ENCODE measurements at regions not wholly inside any gene's neighbourhood (a gene's known extent, or its start where the extent isn't known, plus 50 kb on each side); places are given as distances from the start of the nearest gene placed in this dataset.

- no peak for TF ChIP-seq CTCF (IDR thresholded peaks at IDR 0.05; ENCODE audit: insufficient read depth, low read length, missing control alignments)
- no peak overlapping the region for H3K4me3 ChIP-seq (ENCODE audit: low read depth, low read length)
- DNase-seq (ENCODE audit: low read depth, low spot score) = no peak
- ChIA-PET POLR2A (no interaction called here), CTCF (no interaction called here)
Observed at GRCh38 chr3:106089806-106090205, 221.0 kb upstream of the CBLB start.

- TF ChIP-seq CTCF (IDR thresholded peaks at IDR 0.05; ENCODE audit: insufficient read depth, low read length, missing control alignments) = no peak
- H3K4me3 ChIP-seq (ENCODE audit: low read depth, low read length) = no peak overlapping the region
- ChIA-PET CTCF (no interaction called here), POLR2A (no interaction called here)
- DNase-seq (ENCODE audit: low read depth, low spot score) = no peak
Observed at GRCh38 chr3:106092792-106093191, 224.0 kb upstream of the CBLB start.

DNA sequence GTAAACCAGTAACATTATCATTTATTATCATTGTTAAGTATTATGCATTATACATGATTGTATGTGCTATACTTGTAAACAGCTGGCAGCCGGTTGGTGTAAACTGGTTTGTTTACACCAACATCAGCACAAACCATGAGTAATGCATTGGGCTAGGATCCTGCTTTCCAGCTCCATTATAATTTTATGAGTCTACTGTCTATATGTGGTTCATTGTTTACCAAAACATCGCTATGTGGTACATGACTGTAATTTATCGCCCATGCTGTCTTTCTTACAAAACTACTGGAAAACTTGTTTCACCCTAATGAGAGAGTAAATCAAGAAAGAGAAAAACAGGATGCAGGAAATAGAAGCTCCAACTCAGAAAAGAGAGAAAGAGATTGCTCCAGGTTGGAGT is 224.8 kb upstream of the CBLB start:
- no peak for DNase-seq (ENCODE audit: low read depth, low spot score)

DNA sequence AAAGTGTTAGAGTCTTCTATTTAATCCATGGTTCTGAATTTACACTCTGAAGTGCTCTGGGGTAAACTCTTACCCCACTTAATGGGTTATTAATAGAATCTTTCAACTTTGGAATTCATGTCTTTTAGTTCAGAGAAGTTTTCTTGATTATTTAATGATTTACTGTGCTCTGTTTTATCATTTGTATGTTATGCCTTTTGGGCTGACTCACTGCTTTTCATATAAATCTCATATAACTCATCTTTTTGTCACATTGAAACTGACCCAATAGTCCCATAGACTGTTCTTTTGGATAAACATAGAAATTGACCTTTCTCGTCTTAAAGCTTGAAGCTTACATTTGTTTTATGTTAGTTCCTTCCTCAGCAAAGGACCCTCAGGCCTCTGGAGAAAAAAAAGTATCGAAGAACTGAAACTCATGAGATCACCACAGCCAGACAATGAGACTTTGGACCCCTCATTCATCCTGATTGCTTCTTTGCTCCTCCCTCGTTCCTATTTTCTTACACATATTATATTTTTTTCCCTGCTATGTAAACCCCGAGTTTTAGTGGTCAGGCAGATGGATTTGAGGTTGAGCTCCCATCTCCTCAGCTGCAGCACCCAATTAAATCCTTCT is 229.1 kb upstream of the CBLB start:
- CTCF ChIA-PET = interaction anchor here (1.5 kb wide), 1 partner anchor 9 kb away, joined by 5 read pairs; no protein-coding TSS in a partner anchor
- TF ChIP-seq CTCF (IDR thresholded peaks at IDR 0.05; ENCODE audit: insufficient read depth, low read length, missing control alignments) = no peak
- POLR2A ChIA-PET = no interaction called here
- no peak for DNase-seq (ENCODE audit: low read depth, low spot score)
- H3K4me3 ChIP-seq (ENCODE audit: low read depth, low read length) = no peak overlapping the region

More for the DNA sequence above, 224.8 kb upstream of the CBLB start:
- TF ChIP-seq CTCF (IDR thresholded peaks at IDR 0.05; ENCODE audit: insufficient read depth, low read length, missing control alignments) = no peak
- CTCF ChIA-PET = interaction anchor here (1.2 kb wide), 1 partner anchor 35 kb away, joined by 3 read pairs; no protein-coding TSS in a partner anchor
- POLR2A ChIA-PET = no interaction called here
- no peak overlapping the region for H3K4me3 ChIP-seq (ENCODE audit: low read depth, low read length)

GRCh38 chr3:106103383-106103782 is 234.6 kb upstream of the CBLB start:
- no peak overlapping the region for H3K4me3 ChIP-seq (ENCODE audit: low read depth, low read length)
- ChIA-PET CTCF (no interaction called here), POLR2A (no interaction called here)
- no peak for DNase-seq (ENCODE audit: low read depth, low spot score)
- TF ChIP-seq CTCF (IDR thresholded peaks at IDR 0.05; ENCODE audit: insufficient read depth, low read length, missing control alignments) = no peak

DNA sequence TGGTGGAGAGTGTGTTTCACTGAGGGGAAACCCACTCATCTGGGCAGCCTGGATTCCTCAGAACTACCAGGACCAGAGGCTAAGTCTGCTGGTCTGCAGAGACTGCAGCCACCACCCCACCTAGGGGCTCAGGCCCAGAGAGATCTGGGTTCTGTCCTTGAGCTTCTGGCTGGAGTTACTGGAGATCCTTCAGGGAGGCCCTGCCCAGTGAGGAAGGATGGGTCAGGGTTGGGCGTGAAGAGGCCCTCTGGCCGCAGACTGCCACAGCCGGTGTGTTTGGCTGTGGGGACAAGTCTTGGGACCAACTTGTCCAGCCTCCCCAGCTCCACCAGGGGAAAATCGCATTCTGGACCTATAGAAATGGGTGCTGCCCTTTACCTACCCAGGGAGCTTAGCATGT is 235.3 kb upstream of the CBLB start:
- CTCF ChIA-PET = no interaction called here
- TF ChIP-seq CTCF (IDR thresholded peaks at IDR 0.05; ENCODE audit: insufficient read depth, low read length, missing control alignments) = no peak
- POLR2A ChIA-PET = no interaction called here
- DNase-seq (ENCODE audit: low read depth, low spot score) = no peak
- H3K4me3 ChIP-seq (ENCODE audit: low read depth, low read length) = no peak overlapping the region

All from AG04449 (cell line).